Mesenchymal stem cell (in vitro differentiated cells and primary cell): ENCODE measurements at regions not wholly inside any gene's neighbourhood (a gene's known extent, or its start where the extent isn't known, plus 50 kb on each side); places are given as distances from the start of the nearest gene placed in this dataset.
"Not testable (repeated sequence)": the region's sequence is repeated elsewhere in the genome, so short reads cannot be mapped to it uniquely, and the experiment has no call there.

ENCODE experiments used
- DNase-seq: peaks from one replicate; pipeline ENCODE4 v3.0.0-alpha.2; 2013
- H2AFZ ChIP-seq: one replicate; pipeline ENCODE4 v1.6.1; 2013; ENCODE audit warnings: low read depth, mild to moderate bottlenecking, control low read depth, inconsistent platforms, low read length, moderate library complexity
- H2AK5ac ChIP-seq: 2 replicates; pipeline ENCODE4 v1.6.1; 2013; ENCODE audit warnings: low read length, moderate library complexity, mild to moderate bottlenecking, inconsistent platforms; ENCODE audit not compliant: severe bottlenecking
- H2BK120ac ChIP-seq: one replicate; pipeline ENCODE4 v1.6.1; 2013; ENCODE audit warnings: low read depth, mild to moderate bottlenecking, inconsistent platforms, low read length, moderate library complexity
- H2BK12ac ChIP-seq, 2 experiments: one replicate each; pipeline ENCODE4 v1.6.1; 2013; ENCODE audit warnings: inconsistent platforms in 2 of 2, low read length in 2 of 2, mild to moderate bottlenecking in 2 of 2, moderate library complexity in 2 of 2, control low read depth in 1 of 2
- H2BK15ac ChIP-seq: one replicate; pipeline ENCODE4 v1.6.1; 2013; ENCODE audit warnings: mild to moderate bottlenecking, low read depth, inconsistent platforms; ENCODE audit not compliant: poor library complexity, severe bottlenecking
- H2BK5ac ChIP-seq: 2 replicates; pipeline ENCODE4 v1.6.1; 2013; ENCODE audit warnings: low read depth, mild to moderate bottlenecking, low read length, control low read depth, inconsistent platforms; ENCODE audit not compliant: poor library complexity, severe bottlenecking
- H3K14ac ChIP-seq, 2 experiments: one replicate each; pipeline ENCODE4 v1.6.1; 2013; ENCODE audit warnings: inconsistent platforms in 2 of 2, low read length in 2 of 2, control low read depth in 1 of 2, mild to moderate bottlenecking in 1 of 2, moderate library complexity in 1 of 2
- H3K18ac ChIP-seq, 2 experiments: one replicate each; pipeline ENCODE4 v1.6.1; 2013; ENCODE audit warnings: inconsistent platforms in 2 of 2, low read length in 2 of 2, control low read depth in 1 of 2, low read depth in 1 of 2, mild to moderate bottlenecking in 1 of 2
- H3K23ac ChIP-seq, 2 experiments: one replicate each; pipeline ENCODE4 v1.6.1; 2013; ENCODE audit warnings: inconsistent platforms in 2 of 2, low read length in 2 of 2, mild to moderate bottlenecking in 2 of 2, moderate library complexity in 2 of 2, control low read depth in 1 of 2
- H3K27ac ChIP-seq: 2 replicates; pipeline ENCODE4 v1.5.1; 2013; ENCODE audit warnings: mild to moderate bottlenecking, moderate library complexity, low read length, control low read depth, inconsistent platforms; ENCODE audit not compliant: poor library complexity, severe bottlenecking
- H3K27me3 ChIP-seq, 2 experiments: 2 replicates each; pipeline versions ENCODE4 v1.6.1 to v1.7.0; 2013; ENCODE audit warnings: low read length in 2 of 2, mild to moderate bottlenecking in 2 of 2, moderate library complexity in 2 of 2, control low read depth in 1 of 2, inconsistent platforms in 1 of 2; ENCODE audit not compliant: control insufficient read depth in 1 of 2, insufficient read depth in 1 of 2
- H3K36me3 ChIP-seq, 2 experiments: 2 replicates each; pipeline versions ENCODE4 v1.6.1 to v1.7.0; 2013; ENCODE audit warnings: low read length in 2 of 2, control low read depth in 1 of 2, inconsistent platforms in 1 of 2, low read depth in 1 of 2, mild to moderate bottlenecking in 1 of 2; ENCODE audit not compliant: insufficient read depth in 2 of 2, control insufficient read depth in 1 of 2
- H3K4ac ChIP-seq, 2 experiments: one replicate each; pipeline ENCODE4 v1.6.1; 2013; ENCODE audit warnings: inconsistent platforms in 2 of 2, low read length in 2 of 2, mild to moderate bottlenecking in 2 of 2, moderate library complexity in 2 of 2, control low read depth in 1 of 2, low read depth in 1 of 2
- H3K4me1 ChIP-seq: 2 replicates; pipeline ENCODE4 v1.6.1; 2013; ENCODE audit warnings: low read depth, low read length, control low read depth; ENCODE audit not compliant: control insufficient read depth, insufficient read depth
- H3K4me2 ChIP-seq: 2 replicates; pipeline ENCODE4 v1.6.1; 2013; ENCODE audit warnings: low read length, mild to moderate bottlenecking, inconsistent platforms; ENCODE audit not compliant: poor library complexity, severe bottlenecking
- H3K4me3 ChIP-seq, 2 experiments: 2 replicates each; pipeline versions ENCODE4 v1.5.1 to v1.7.0; 2013; ENCODE audit warnings: low read length in 2 of 2, mild to moderate bottlenecking in 2 of 2, control low read depth in 1 of 2, low read depth in 1 of 2; ENCODE audit not compliant: insufficient read depth in 1 of 2
- H3K79me1 ChIP-seq: replicated peaks from 2 replicates; pipeline ENCODE4 v1.6.1; 2013; ENCODE audit warnings: mild to moderate bottlenecking, control low read depth, low read length, inconsistent platforms; ENCODE audit not compliant: poor library complexity, severe bottlenecking
- H3K9ac ChIP-seq: 2 replicates; pipeline ENCODE4 v1.7.0; 2013; ENCODE audit warnings: mild to moderate bottlenecking, low read length, moderate library complexity
- H3K9me3 ChIP-seq: 2 replicates; pipeline ENCODE4 v1.7.0; 2013; ENCODE audit warnings: mild to moderate bottlenecking, low read length; ENCODE audit not compliant: control insufficient read depth
- H4K8ac ChIP-seq: one replicate; pipeline ENCODE4 v1.6.1; 2013; ENCODE audit warnings: inconsistent platforms, mild to moderate bottlenecking, low read length, moderate library complexity
- H4K91ac ChIP-seq: one replicate; pipeline ENCODE4 v1.6.1; 2013; ENCODE audit warnings: mild to moderate bottlenecking, low read length, inconsistent platforms
- WGBS: methylation state at CpG from one replicate; pipeline ENCODE4 v1.1.7; 2013; ENCODE audit warnings: mixed read lengths; 5-methylcytosine and 5-hydroxymethylcytosine counted together

- Histone ChIP-seq H3K27ac (no peak overlapping the region), H3K9me3 (no peaks in the 10 kb centered on the region), H3K4ac (no peak overlapping the region), H3K18ac (no peak overlapping the region), H3K9ac (no peak overlapping the region), H3K4me1 (no peaks in the 10 kb centered on the region), H3K4me2 (no peak overlapping the region), H3K4me3 (no peak overlapping the region), H3K79me1 (no peaks in the 10 kb centered on the region), H2BK120ac (no peak overlapping the region), H2BK5ac (no peak overlapping the region), H3K23ac (no peak overlapping the region), H2AK5ac (no peak overlapping the region), H2AFZ (no peak overlapping the region), H2BK15ac (no peak overlapping the region), H2BK12ac (no peak overlapping the region), H3K36me3 (no peaks in the 10 kb centered on the region), H3K27me3 (no peaks in the 10 kb centered on the region), H4K8ac (no peak overlapping the region), H3K14ac (no peak overlapping the region), H4K91ac (no peak overlapping the region)
- no CpG with 5 or more reads among the region's 1 CpG for WGBS
- no peak for DNase-seq
These were observed 98.8 kb upstream of the RBMS1 start for GRCh38 chr2:160592401-160592800.

GRCh38 chr2:160592993-160593392, 99.4 kb upstream of the RBMS1 start:
- H3K9ac ChIP-seq, result no peak overlapping the region
- no peak overlapping the region for H4K91ac ChIP-seq
- no peak overlapping the region for H2AFZ ChIP-seq
- H3K4me1 ChIP-seq, result no peaks in the 10 kb centered on the region
- H3K36me3 ChIP-seq, result no peaks in the 10 kb centered on the region
- H3K79me1 ChIP-seq, result no peaks in the 10 kb centered on the region
- no peak overlapping the region for H3K4me3 ChIP-seq
- H3K18ac ChIP-seq, result no peak overlapping the region
- H3K27me3 ChIP-seq, result no peaks in the 10 kb centered on the region
- H2BK5ac ChIP-seq, result no peak overlapping the region
- H2AK5ac ChIP-seq, result no peak overlapping the region
- no peak overlapping the region for H2BK120ac ChIP-seq
- no peak for DNase-seq
- no peaks in the 10 kb centered on the region for H3K9me3 ChIP-seq
- no peak overlapping the region for H4K8ac ChIP-seq
- H3K27ac ChIP-seq, result no peak overlapping the region
- H2BK15ac ChIP-seq, result no peak overlapping the region
- no peak overlapping the region for H3K4ac ChIP-seq
- no peak overlapping the region for H3K23ac ChIP-seq
- H2BK12ac ChIP-seq, result no peak overlapping the region
- H3K14ac ChIP-seq, result no peak overlapping the region
- H3K4me2 ChIP-seq, result no peak overlapping the region

- Histone ChIP-seq H3K14ac (no peak overlapping the region), H3K23ac (no peak overlapping the region), H3K4me1 (no peaks in the 10 kb centered on the region), H2BK12ac (no peak overlapping the region), H4K8ac (no peak overlapping the region), H2AK5ac (no peak overlapping the region), H3K36me3 (no peaks in the 10 kb centered on the region), H4K91ac (no peak overlapping the region), H3K4ac (no peak overlapping the region), H2BK15ac (no peak overlapping the region), H3K9ac (no peak overlapping the region), H2AFZ (no peak overlapping the region), H2BK5ac (no peak overlapping the region), H3K79me1 (no peaks in the 10 kb centered on the region), H3K27me3 (no peaks in the 10 kb centered on the region), H3K4me2 (no peak overlapping the region), H2BK120ac (no peak overlapping the region), H3K9me3 (no peaks in the 10 kb centered on the region), H3K4me3 (no peak overlapping the region), H3K27ac (no peak overlapping the region), H3K18ac (no peak overlapping the region)
- DNase-seq, result no peak
These were observed 102.8 kb upstream of the RBMS1 start for GRCh38 chr2:160596441-160596840.

GRCh38 chr2:160600437-160600836, 106.8 kb upstream of the RBMS1 start:
- WGBS, result 94% methylated on average over 1 of the region's 1 CpG
- H4K8ac ChIP-seq, H3K4me3 ChIP-seq, H3K4me1 ChIP-seq, H2BK15ac ChIP-seq, H3K9ac ChIP-seq, H2BK120ac ChIP-seq, H3K27ac ChIP-seq, H2AFZ ChIP-seq, H2BK5ac ChIP-seq, H3K18ac ChIP-seq, H4K91ac ChIP-seq, H3K79me1 ChIP-seq, H3K9me3 ChIP-seq, H3K23ac ChIP-seq, H3K36me3 ChIP-seq, H3K27me3 ChIP-seq, H2BK12ac ChIP-seq, H2AK5ac ChIP-seq, H3K4me2 ChIP-seq, DNase-seq, H3K14ac ChIP-seq, H3K4ac ChIP-seq: not testable (repeated sequence)
